ENCODE measurements at regions not wholly inside any gene's neighbourhood (a gene's known extent, or its start where the extent isn't known, plus 50 kb on each side); places are given as distances from the start of the nearest gene placed in this dataset.

- TF ChIP-seq CTCF (IDR thresholded peaks at IDR 0.05) (no peak), POLR2A (IDR thresholded peaks at IDR 0.05) (no peak)
These were observed 171.4 kb upstream of the INHBA start for GRCh38 chr7:41874201-41874785.
